ENCODE measurements at regions not wholly inside any gene's neighbourhood (a gene's known extent, or its start where the extent isn't known, plus 50 kb on each side); places are given as distances from the start of the nearest gene placed in this dataset.

DNA sequence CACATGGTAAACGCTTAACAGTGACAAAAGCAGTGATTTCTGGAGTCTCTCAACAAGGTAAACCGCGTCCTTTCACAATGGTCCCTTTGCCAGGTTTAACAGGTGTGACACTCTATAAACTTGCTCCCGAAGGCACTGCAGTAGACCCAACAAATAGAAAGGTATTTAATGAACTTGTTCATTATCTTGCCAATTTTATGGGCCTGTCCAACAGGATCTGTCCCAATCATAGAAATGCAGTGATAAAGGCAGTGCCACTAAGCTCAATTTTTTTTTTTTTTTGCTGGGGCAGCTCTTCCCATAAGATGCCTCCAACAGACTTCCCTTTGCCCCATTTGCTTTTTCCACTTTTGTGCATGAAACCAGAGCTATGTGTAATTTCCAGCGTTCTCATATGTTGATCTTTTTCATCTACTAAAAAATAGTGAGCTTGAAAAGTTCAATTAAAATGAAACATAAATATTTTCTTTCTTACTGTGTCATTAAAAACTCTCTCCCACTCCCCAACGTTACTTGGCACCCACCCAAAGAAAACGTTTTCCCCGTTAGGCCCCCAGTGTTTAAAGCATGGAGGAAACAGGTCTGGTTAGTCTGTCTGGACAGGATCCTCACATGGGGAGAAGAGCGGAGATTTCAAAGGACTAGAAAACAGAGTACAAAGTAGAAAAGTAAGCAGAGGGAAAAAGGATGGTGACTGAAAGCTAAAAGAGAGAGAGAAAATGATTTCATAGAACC lies 80.9 kb upstream of the SPATA31D4 start:
- DNase-seq (ENCODE audit: low spot score) = no peak

- DNase-seq (ENCODE audit: low spot score) = no peak
Observed at GRCh38 chr9:81848472-81848871, 79.8 kb upstream of the SPATA31D4 start.

DNA sequence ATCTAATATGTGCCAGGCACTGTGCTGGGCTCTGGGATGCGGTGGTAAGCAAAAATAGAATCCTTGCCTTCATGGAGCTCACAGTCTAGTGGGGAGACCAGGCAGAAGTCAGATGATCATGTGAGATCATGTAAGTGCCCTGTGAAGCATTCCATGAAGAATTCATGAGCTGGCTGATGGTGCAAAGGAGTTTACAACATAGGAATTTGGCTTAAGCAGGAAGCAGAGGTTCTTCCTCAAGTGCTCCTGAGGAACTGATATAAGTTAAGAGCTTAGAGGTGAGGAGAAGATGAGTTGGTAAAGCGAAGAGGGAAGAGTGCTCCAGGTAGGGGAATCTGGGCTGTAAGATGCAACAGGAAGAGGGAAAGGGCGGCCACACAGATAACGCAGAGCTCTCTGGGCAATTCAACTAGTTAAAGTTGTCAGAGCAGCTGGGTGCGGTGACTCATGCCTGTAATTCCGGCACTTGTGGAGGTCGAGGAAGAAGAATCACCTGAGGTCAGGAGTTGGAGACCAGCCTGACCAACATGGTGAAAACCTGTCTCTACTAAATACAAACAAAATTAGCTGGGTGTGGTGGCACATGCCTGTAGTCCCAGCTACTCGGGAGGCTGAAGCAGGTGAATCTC lies 78.5 kb upstream of the SPATA31D4 start:
- DNase-seq (ENCODE audit: low spot score) = no peak

DNA sequence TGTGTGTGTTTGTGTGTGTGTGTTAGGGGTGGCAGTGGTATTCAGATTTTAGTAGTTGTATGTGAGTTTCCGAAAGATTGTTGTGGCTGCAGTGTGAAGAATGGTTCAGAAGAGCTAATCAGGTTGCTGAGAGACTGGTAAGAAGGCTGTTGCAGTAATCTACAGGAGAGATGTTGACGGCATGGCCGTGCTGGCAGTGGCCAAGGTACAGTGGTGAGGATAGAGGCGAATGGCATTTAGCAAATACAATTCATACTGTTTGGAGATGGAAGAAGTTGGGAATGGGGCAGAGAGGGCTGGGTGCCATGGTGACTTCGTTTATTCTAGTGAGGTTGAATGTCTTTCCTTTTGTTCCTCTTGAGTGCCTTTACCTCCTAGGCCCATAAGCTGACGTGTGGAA lies 77.5 kb upstream of the SPATA31D4 start:
- no peak for DNase-seq (ENCODE audit: low spot score)

GRCh38 chr9:81851340-81851739 lies 76.9 kb upstream of the SPATA31D4 start:
- no peak for DNase-seq (ENCODE audit: low spot score)

DNA sequence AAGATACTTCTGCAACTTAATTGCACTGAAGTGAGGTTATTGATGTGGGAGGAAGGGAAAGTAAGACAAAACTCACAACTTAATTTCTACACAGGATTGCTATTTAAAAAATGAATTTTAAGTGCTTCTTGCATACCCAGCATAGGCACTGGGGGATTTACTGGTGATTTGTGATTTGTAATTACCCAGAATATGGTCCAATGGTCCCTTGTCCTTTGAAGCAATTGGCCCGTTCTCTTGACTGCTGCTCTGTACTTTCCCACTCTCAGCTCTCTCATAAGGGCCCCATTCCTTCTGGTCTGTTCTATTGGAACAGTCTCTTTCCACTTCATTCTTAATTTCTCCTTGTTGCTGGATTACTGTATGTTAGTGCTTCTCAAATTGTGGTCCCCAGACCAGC lies 75.4 kb upstream of the SPATA31D4 start:
- no peak for DNase-seq (ENCODE audit: low spot score)

DNA sequence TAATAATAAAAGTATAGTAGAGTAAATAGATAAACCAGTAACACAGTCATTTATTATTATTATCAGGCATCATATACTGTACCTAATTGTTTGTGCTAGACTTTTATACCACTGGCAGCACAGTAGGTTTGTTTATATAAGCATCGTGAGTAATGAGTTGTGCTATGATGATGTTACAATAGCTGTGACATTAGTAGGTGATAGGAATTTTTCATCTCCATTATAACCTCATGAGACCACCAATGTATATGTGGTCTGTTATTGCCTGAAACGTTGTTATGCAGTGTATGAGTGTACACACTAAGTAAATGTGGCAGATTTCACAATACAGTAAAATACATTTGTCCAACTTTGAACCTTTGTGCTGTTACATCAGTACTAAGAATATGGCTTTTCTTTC lies 72.7 kb upstream of the SPATA31D4 start:
- no peak for DNase-seq (ENCODE audit: low spot score)

GRCh38 chr9:81858657-81859430 lies 69.4 kb upstream of the SPATA31D4 start:
- DNase-seq (ENCODE audit: low spot score) = no peak

GRCh38 chr9:81860581-81860980 lies 67.6 kb upstream of the SPATA31D4 start:
- DNase-seq (ENCODE audit: low spot score) = no peak

GRCh38 chr9:81861644-81862043 lies 66.6 kb upstream of the SPATA31D4 start:
- DNase-seq (ENCODE audit: low spot score) = no peak

GRCh38 chr9:81868145-81868544 lies 60.1 kb upstream of the SPATA31D4 start:
- DNase-seq (ENCODE audit: low spot score) = no peak

DNA sequence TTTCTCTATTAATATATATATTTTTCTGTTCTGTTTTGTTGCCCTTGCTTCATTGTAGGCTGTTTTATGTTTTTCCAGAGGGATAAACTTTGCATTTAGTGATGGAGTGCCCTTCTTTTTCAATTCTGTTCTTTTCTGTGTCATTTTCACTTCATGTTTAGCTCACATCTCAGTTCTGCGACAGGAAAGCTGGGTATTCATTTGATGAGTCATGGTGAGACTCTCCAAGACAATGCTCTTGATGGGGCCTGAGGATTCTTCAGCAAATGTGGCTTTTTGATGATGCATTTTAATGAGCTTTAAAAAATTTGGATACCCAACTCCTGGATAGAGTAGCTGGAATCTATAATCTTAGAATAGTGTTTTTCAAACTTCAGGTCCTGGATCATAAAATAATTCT lies 56.5 kb upstream of the SPATA31D4 start:
- DNase-seq (ENCODE audit: low spot score) = no peak

GRCh38 chr9:81874250-81874649 lies 54.0 kb upstream of the SPATA31D4 start:
- DNase-seq (ENCODE audit: low spot score) = no peak

DNA sequence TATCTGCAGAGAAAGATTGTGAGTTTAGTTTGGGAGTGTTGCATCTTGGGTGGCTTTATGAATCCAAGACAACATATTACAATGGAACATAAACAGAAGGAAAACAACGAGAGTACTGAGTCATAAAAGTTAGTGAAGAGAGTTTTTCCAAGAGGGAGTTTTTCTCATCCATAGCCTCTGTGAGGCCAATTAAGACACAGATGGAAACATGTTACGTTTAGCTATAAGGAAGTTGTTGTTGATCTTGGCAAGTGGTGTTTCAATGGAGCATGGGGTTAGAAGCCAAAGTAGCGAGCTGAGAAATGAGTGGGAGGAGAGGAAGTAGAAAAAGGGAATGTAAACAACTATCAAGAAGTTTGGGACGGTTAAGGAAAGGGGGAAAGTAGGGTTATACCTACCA lies 53.3 kb upstream of the SPATA31D4 start:
- DNase-seq (ENCODE audit: low spot score) = no peak

GRCh38 chr9:81877047-81877446 lies 51.2 kb upstream of the SPATA31D4 start:
- DNase-seq (ENCODE audit: low spot score) = no peak

All from HuH-7.5 (cell line).